ENCODE measurements at regions not wholly inside any gene's neighbourhood (a gene's known extent, or its start where the extent isn't known, plus 50 kb on each side); places are given as distances from the start of the nearest gene placed in this dataset.

DNA sequence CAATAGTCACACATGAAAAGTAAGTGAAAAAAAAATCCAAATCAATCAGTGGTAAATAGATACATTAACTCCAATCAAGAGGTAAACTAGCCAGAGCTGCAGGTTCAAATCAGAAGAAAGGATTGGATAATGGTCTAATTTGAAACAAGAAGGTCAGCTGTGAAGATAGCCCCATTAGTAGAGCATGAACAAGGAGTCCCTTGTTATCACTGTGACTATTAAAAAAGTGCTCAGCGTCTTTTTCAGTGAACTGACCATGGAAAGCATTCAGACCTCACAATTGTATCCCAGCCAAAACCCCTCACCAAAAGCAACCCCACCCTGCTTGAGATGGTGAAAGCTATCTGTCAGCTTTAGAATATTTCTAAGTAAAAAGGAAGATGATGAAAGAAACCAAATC lies 125.0 kb upstream of the EGLN3 start:
- Histone ChIP-seq H3K9me3 (no peaks in the 10 kb centered on the region), H3K4me1 (peaks cover 0 to under 1% (median 0%) of the 10 kb centered on the region in 3 donors), H3K36me3 (no peaks in the 10 kb centered on the region), H3K27me3 (no peaks in the 10 kb centered on the region), H3K4me3 (no peak overlapping the region), H3K27ac (no peak overlapping the region)
- 50 to 92% methylated on average over 1 of the region's 1 CpG for WGBS, 2 donors (ENCODE audit: low coverage in 1 of 2)
- ATAC-seq: no peak
- TF ChIP-seq, protein P1, sequence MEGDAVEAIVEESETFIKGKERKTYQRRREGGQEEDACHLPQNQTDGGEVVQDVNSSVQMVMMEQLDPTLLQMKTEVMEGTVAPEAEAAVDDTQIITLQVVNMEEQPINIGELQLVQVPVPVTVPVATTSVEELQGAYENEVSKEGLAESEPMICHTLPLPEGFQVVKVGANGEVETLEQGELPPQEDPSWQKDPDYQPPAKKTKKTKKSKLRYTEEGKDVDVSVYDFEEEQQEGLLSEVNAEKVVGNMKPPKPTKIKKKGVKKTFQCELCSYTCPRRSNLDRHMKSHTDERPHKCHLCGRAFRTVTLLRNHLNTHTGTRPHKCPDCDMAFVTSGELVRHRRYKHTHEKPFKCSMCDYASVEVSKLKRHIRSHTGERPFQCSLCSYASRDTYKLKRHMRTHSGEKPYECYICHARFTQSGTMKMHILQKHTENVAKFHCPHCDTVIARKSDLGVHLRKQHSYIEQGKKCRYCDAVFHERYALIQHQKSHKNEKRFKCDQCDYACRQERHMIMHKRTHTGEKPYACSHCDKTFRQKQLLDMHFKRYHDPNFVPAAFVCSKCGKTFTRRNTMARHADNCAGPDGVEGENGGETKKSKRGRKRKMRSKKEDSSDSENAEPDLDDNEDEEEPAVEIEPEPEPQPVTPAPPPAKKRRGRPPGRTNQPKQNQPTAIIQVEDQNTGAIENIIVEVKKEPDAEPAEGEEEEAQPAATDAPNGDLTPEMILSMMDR (IDR thresholded peaks at IDR 0.05): no peak
- TF ChIP-seq EP300 (IDR thresholded peaks at IDR 0.05): no peak
- no peak for TF ChIP-seq POLR2A (IDR thresholded peaks at IDR 0.05)
- TF ChIP-seq POLR2AphosphoS5 (IDR thresholded peaks at IDR 0.05): no peak

DNA sequence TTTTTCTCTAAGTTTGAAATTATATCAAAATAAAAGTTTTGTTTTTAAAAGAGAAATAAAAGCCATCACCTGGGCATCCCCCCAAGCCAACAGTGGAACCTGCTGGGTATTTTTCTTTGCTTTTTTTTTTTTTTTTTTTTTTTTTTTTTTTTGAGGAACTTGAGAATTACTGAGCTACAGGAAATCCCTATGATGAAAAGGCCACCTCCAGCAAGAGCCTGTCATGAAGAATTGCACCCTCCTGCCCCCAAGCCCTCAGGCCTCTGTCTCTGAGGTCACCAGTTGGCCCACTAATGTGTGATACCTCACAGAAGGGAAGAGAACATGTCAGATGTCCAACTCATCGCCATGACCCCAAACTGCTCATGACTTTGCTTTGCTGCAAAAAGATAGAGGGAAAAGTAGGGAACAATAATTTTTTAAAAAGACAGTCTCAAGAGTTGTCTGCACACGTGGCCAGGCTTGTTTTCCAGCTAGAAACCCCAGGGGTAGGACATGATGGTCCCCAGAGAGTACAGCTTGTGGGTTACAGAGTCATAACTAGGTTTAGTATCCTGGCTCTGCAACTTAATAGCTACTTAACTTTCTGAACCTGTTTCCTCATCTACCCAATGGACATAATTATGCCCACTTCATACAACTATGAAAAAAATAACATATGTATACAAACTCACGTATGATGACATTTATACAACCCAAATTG lies 124.3 kb upstream of the EGLN3 start:
- ATAC-seq: no peak

DNA sequence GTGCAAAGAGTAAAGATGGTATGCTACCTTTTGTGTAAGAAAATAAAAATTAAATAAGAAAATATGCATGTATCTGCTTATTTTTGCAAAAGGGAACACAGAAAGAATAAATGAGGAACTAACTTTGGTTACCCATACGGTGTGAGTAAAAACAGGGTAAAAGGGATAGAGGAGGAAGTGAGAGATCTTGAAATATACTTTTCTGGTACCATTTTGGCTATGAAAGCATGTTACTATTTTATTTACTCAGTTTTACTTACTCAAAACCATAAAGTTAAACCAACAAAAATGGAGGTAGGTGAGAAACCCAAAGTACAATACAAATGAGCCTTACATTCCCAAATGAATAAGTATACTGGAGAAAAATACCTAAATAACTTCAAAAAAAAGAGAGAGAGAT lies 122.0 kb upstream of the EGLN3 start:
- no peak for ATAC-seq
- Histone ChIP-seq H3K4me1 (peaks cover 0 to 4% (median 0%) of the 10 kb centered on the region in 3 donors), H3K36me3 (no peaks in the 10 kb centered on the region), H3K27me3 (no peaks in the 10 kb centered on the region), H3K4me3 (no peak overlapping the region), H3K27ac (no peak overlapping the region), H3K9me3 (no peaks in the 10 kb centered on the region)
- TF ChIP-seq POLR2AphosphoS5 (IDR thresholded peaks at IDR 0.05) (no peak), EP300 (IDR thresholded peaks at IDR 0.05) (no peak), POLR2A (IDR thresholded peaks at IDR 0.05) (no peak)
- TF ChIP-seq, protein P1 (IDR thresholded peaks at IDR 0.05): no peak
- WGBS, 2 donors (ENCODE audit: low coverage in 1 of 2): 83% methylated on average over 1 of the region's 1 CpG; no CpG with 5 or more reads in 1 of the 2 donors

More for the DNA sequence above, 124.3 kb upstream of the EGLN3 start:
- no peaks in the 10 kb centered on the region for H3K9me3 ChIP-seq
- WGBS, 2 donors (ENCODE audit: low coverage in 1 of 2): 39 to 77% methylated on average over 2 to 3 of the region's 3 CpGs
- no peak overlapping the region for H3K27ac ChIP-seq
- TF ChIP-seq, protein P1 (IDR thresholded peaks at IDR 0.05): no peak
- no peaks in the 10 kb centered on the region for H3K27me3 ChIP-seq
- H3K36me3 ChIP-seq: no peaks in the 10 kb centered on the region
- no peaks in the 10 kb centered on the region for H3K4me1 ChIP-seq
- H3K4me3 ChIP-seq: no peak overlapping the region

DNA sequence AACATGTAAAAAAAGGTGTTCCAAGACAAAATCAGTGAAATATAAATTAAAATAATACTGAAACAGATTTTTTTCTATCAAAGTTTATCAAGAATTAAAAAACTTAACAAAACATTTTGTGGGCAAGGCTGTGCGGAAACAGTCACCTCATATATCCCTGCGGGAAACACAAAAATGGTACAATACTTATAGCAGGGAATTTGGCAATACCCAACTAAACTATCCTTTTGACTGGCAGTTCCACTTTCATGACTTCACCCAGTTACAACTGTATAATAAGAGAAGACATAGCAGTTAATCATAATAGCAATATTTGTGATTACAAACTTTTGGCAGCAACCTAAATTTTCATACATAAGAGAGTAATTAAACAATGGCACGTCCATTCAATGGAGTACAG lies 121.5 kb upstream of the EGLN3 start:
- ATAC-seq: no peak
- TF ChIP-seq EP300 (IDR thresholded peaks at IDR 0.05): no peak
- no peak for TF ChIP-seq POLR2A (IDR thresholded peaks at IDR 0.05)
- TF ChIP-seq, protein P1 (IDR thresholded peaks at IDR 0.05): no peak
- no peak for TF ChIP-seq POLR2AphosphoS5 (IDR thresholded peaks at IDR 0.05)
- H3K4me1 ChIP-seq: peaks cover 0 to 4% (median 0%) of the 10 kb centered on the region in 3 donors
- H3K36me3 ChIP-seq: no peaks in the 10 kb centered on the region
- no peaks in the 10 kb centered on the region for H3K27me3 ChIP-seq
- no peak overlapping the region for H3K4me3 ChIP-seq
- no peaks in the 10 kb centered on the region for H3K9me3 ChIP-seq
- 71 to 100% methylated on average over 2 to 3 of the region's 3 CpGs for WGBS, 2 donors (ENCODE audit: low coverage in 1 of 2)
- H3K27ac ChIP-seq: no peak overlapping the region

DNA sequence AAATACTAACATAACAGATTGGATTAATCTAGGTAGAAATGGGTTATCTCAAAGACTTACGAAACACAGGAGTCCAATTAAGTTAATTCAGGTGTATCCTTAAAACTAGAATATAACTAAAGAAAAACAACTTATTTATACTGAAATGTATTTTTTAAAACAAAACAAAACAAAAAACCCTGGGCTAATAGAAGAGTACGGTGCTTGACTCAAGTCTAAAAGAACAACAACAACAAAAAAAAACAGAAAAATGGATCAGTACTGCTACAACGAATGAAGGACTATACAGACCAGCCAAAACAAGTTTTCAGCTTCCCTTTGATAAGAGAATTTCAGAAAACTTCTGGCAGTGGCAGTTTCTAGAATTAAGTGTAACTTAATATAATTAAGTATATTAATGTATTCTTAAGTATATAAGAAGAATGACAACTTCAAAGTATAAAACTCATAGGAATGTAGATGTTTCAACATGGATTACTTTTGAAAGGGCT lies 120.1 kb upstream of the EGLN3 start:
- Histone ChIP-seq H3K27me3 (no peaks in the 10 kb centered on the region), H3K9me3 (no peaks in the 10 kb centered on the region), H3K4me1 (peaks cover 0 to 4% (median 0%) of the 10 kb centered on the region in 3 donors), H3K36me3 (no peaks in the 10 kb centered on the region), H3K4me3 (no peak overlapping the region), H3K27ac (no peak overlapping the region)
- 78 to 83% methylated on average over 1 to 3 of the region's 3 CpGs for WGBS, 2 donors (ENCODE audit: low coverage in 1 of 2)
- ATAC-seq: no peak
- TF ChIP-seq, protein P1 (IDR thresholded peaks at IDR 0.05): no peak
- no peak for TF ChIP-seq POLR2AphosphoS5 (IDR thresholded peaks at IDR 0.05)
- TF ChIP-seq EP300 (IDR thresholded peaks at IDR 0.05): no peak
- no peak for TF ChIP-seq POLR2A (IDR thresholded peaks at IDR 0.05)
